Ishikawa (cell line): ENCODE measurements at regions not wholly inside any gene's neighbourhood (a gene's known extent, or its start where the extent isn't known, plus 50 kb on each side); places are given as distances from the start of the nearest gene placed in this dataset.

ENCODE experiments used
- CEBPB ChIP-seq: IDR thresholded peaks from 2 replicates; pipeline ENCODE4 v1.6.1; 2012
- CREB1 ChIP-seq: IDR thresholded peaks from 2 replicates; pipeline ENCODE4 v1.6.1; 2012; ENCODE audit warnings: low read depth
- EGR1 ChIP-seq: IDR thresholded peaks from 2 replicates; pipeline ENCODE4 v1.6.1; 2012
- EP300 ChIP-seq: IDR thresholded peaks from 2 replicates; pipeline ENCODE4 v1.6.1; 2012; ENCODE audit warnings: borderline replicate concordance
- FOXM1 ChIP-seq: IDR thresholded peaks from 2 replicates; pipeline ENCODE4 v1.6.1; 2012; ENCODE audit warnings: low read depth, borderline replicate concordance
- MAX ChIP-seq: IDR thresholded peaks from 2 replicates; pipeline ENCODE4 v1.6.1; 2012
- TAF1 ChIP-seq: IDR thresholded peaks from 2 replicates; pipeline ENCODE4 v1.6.1; 2012; ENCODE audit warnings: low read depth, mild to moderate bottlenecking

GRCh38 chr12:84660139-84660538 lies 252.5 kb downstream of the SLC6A15 start:
- TF ChIP-seq CREB1 (no peak), EP300 (no peak), CEBPB (no peak), EGR1 (no peak), FOXM1 (no peak), MAX (no peak), TAF1 (no peak)
